HepG2 (cell line): ENCODE measurements at regions not wholly inside any gene's neighbourhood (a gene's known extent, or its start where the extent isn't known, plus 50 kb on each side); places are given as distances from the start of the nearest gene placed in this dataset.

Source experiments
- BRD4 ChIP-seq: sonication (generic); formaldehyde crosslinking; IDR thresholded peaks from 2 replicates; pipeline ENCODE4 v1.4.0; 2020; ENCODE audit warnings: missing genetic modification reagents
- CAMTA2 ChIP-seq: sonication (generic); formaldehyde crosslinking; IDR thresholded peaks from 2 replicates; pipeline ENCODE4 v1.4.0; 2020; ENCODE audit warnings: mild to moderate bottlenecking, missing genetic modification reagents, borderline replicate concordance
- CBX5 ChIP-seq: sonication (generic); formaldehyde crosslinking; IDR thresholded peaks from 2 replicates; pipeline ENCODE4 v1.4.0; 2020; ENCODE audit warnings: missing genetic modification reagents, borderline replicate concordance
- FOXO4 ChIP-seq: sonication (generic); formaldehyde crosslinking; conservative IDR thresholded peaks from 2 replicates; pipeline ENCODE4 v1.8.1; 2023; ENCODE audit warnings: missing genetic modification reagents
- GATA4 ChIP-seq: sonication (generic); IDR thresholded peaks from 2 replicates; pipeline ENCODE4 v1.6.1; 2016; ENCODE audit warnings: antibody characterized with exemption, low read depth, borderline replicate concordance
- KAT2B ChIP-seq: fragments of 150-350 bp; IDR thresholded peaks from 2 replicates; pipeline ENCODE4 v1.6.1; 2014; ENCODE audit warnings: low read depth, low read length, borderline replicate concordance
- KDM2A ChIP-seq: sonication (generic); formaldehyde crosslinking; IDR thresholded peaks from 2 replicates; pipeline ENCODE4 v1.4.0; 2020; ENCODE audit warnings: low read depth, missing genetic modification reagents, borderline replicate concordance
- KLF13 ChIP-seq: sonication (generic); formaldehyde crosslinking; IDR thresholded peaks from 2 replicates; pipeline ENCODE4 v1.4.0; 2020; ENCODE audit warnings: mild to moderate bottlenecking, missing genetic modification reagents
- MED8 ChIP-seq: sonication (generic); formaldehyde crosslinking; IDR thresholded peaks from 2 replicates; pipeline ENCODE4 v1.8.1; 2023; ENCODE audit warnings: mild to moderate bottlenecking, missing genetic modification reagents; ENCODE audit not compliant: insufficient replicate concordance
- NFE2 ChIP-seq: sonication (generic); formaldehyde crosslinking; IDR thresholded peaks from 2 replicates; pipeline ENCODE4 v1.4.0; 2020; ENCODE audit warnings: missing genetic modification reagents
- POLR2G ChIP-seq: fragments of 200-400 bp; formaldehyde crosslinking; IDR thresholded peaks from 2 replicates; pipeline ENCODE4 v1.6.1; 2018; ENCODE audit warnings: mild to moderate bottlenecking, low read depth, low read length, moderate library complexity
- TCF12 ChIP-seq, 2 experiments: fragments of 450-650 bp in 1 of 2; sonication (generic) in 1 of 2; formaldehyde crosslinking in 1 of 2; IDR thresholded peaks; 2 replicates each; pipeline versions ENCODE4 v1.6.1 to v1.8.0; 2017 to 2022; ENCODE audit warnings: antibody characterized with exemption in 1 of 2, mild to moderate bottlenecking in 1 of 2, missing genetic modification reagents in 1 of 2, moderate library complexity in 1 of 2
- ZFX ChIP-seq: sonication (generic); formaldehyde crosslinking; IDR thresholded peaks from 2 replicates; pipeline ENCODE4 v1.4.0; 2020; ENCODE audit warnings: mild to moderate bottlenecking, low read depth, missing genetic modification reagents, moderate library complexity
- ZHX2 ChIP-seq, 2 experiments: sonication (generic) in 1 of 2; formaldehyde crosslinking in 1 of 2; IDR thresholded peaks; 2 replicates each; pipeline versions ENCODE4 v1.6.1 to v1.9.0; 2014 to 2022; ENCODE audit warnings: antibody characterized with exemption in 1 of 2, borderline replicate concordance in 1 of 2, inconsistent platforms in 1 of 2, low read depth in 1 of 2, missing genetic modification reagents in 1 of 2
- ZNF138 ChIP-seq: sonication (generic); formaldehyde crosslinking; IDR thresholded peaks from 2 replicates; pipeline ENCODE4 v1.5.0; 2020; ENCODE audit warnings: mild to moderate bottlenecking, low read depth, missing genetic modification reagents
- ZNF180 ChIP-seq: sonication (generic); formaldehyde crosslinking; IDR thresholded peaks from 2 replicates; pipeline ENCODE4 v1.4.0; 2020; ENCODE audit warnings: low read depth, missing genetic modification reagents, borderline replicate concordance
- ZNF24 ChIP-seq: fragments of 450-650 bp; IDR thresholded peaks from 2 replicates; pipeline ENCODE4 v1.6.1; 2017; ENCODE audit warnings: antibody characterized with exemption, mild to moderate bottlenecking
- ZNF530 ChIP-seq: sonication (generic); formaldehyde crosslinking; IDR thresholded peaks from 2 replicates; pipeline ENCODE4 v1.5.0; 2020; ENCODE audit warnings: low read depth, mild to moderate bottlenecking, missing genetic modification reagents
- ZNF552 ChIP-seq: sonication (generic); formaldehyde crosslinking; IDR thresholded peaks from 2 replicates; pipeline ENCODE4 v1.9.0; 2022; ENCODE audit warnings: missing genetic modification reagents, mild to moderate bottlenecking, borderline replicate concordance
- ZNF746 ChIP-seq: sonication (generic); formaldehyde crosslinking; IDR thresholded peaks from 2 replicates; pipeline ENCODE4 v1.8.0; 2022; ENCODE audit warnings: mild to moderate bottlenecking, missing genetic modification reagents

- TF ChIP-seq FOXO4 (CRISPR knock-in tag) = no peak
- TF ChIP-seq ZNF138 (CRISPR knock-in tag) = no peak
- no peak for TF ChIP-seq POLR2G
- no peak for TF ChIP-seq ZFX (CRISPR knock-in tag)
- TF ChIP-seq ZNF746 = no peak
- TF ChIP-seq MED8 (CRISPR knock-in tag) = no peak
- peak; percentile 16; the same call in 1 of the 2 replicates for TF ChIP-seq ZNF24
- TF ChIP-seq ZHX2 (IDR thresholded peaks at IDR 0.05; ENCODE audit: low read depth) = peak; percentile 79
- no peak for TF ChIP-seq ZHX2 (CRISPR knock-in tag; IDR thresholded peaks at IDR 0.05; ENCODE audit: borderline replicate concordance)
- no peak for TF ChIP-seq BRD4 (CRISPR knock-in tag)
- TF ChIP-seq GATA4 = peak; percentile 79; the same call in 1 of the 2 replicates
- TF ChIP-seq ZNF552 (CRISPR knock-in tag) = no peak
- TF ChIP-seq TCF12 (IDR thresholded peaks at IDR 0.05) = no peak
- TF ChIP-seq TCF12 (CRISPR knock-in tag; IDR thresholded peaks at IDR 0.05) = no peak
- TF ChIP-seq KAT2B = no peak
- no peak for TF ChIP-seq KDM2A
- no peak for TF ChIP-seq ZNF530 (CRISPR knock-in tag)
- TF ChIP-seq NFE2 = no peak
- TF ChIP-seq CBX5 (CRISPR knock-in tag) = 0 out of 2 replicates have a peak, but pooled peaks have one; percentile 27
- TF ChIP-seq KLF13 (CRISPR knock-in tag) = no peak
- TF ChIP-seq ZNF180 (CRISPR knock-in tag) = no peak
- no peak for TF ChIP-seq CAMTA2 (CRISPR knock-in tag)
Observed at GRCh38 chr10:3852147-3852904, 67.3 kb upstream of the KLF6 start (continued).
